ENCODE measurements at regions not wholly inside any gene's neighbourhood (a gene's known extent, or its start where the extent isn't known, plus 50 kb on each side); places are given as distances from the start of the nearest gene placed in this dataset.

DNA sequence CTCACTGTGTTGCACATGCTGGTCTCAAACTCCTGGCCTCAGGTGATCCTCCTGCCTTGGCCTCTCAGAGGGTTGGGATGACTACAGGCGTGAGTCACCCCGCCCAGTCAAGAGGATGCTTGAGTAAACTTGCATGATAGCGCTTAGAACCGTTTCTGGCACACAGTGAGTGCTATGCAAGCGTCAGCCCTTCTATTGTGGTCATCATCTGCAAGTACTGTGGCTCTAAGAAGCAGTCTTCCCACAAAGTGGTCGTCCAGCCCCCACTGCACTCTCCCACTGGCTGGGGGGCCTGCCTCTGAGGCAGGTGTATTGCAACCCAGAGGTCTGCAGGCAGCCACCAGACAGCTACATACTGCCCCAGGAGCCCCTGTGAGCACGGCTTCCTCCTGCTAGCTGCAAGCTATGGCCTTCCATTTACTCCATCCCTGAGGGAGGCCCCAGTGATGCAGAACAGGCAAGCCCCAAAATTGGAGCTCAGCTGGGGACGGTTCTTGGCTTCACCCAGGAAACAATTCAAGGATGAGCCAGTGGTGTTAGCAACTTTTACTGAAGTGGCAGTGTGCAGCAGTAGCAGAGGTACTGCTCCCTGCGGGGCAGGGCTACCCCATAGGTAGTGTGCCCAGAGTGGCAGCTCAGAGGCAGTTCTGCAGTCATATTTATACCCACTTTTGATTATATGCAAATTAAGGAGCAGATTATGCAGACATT, 95.4 kb downstream of the LSM3 start:
- TF ChIP-seq, protein P1, sequence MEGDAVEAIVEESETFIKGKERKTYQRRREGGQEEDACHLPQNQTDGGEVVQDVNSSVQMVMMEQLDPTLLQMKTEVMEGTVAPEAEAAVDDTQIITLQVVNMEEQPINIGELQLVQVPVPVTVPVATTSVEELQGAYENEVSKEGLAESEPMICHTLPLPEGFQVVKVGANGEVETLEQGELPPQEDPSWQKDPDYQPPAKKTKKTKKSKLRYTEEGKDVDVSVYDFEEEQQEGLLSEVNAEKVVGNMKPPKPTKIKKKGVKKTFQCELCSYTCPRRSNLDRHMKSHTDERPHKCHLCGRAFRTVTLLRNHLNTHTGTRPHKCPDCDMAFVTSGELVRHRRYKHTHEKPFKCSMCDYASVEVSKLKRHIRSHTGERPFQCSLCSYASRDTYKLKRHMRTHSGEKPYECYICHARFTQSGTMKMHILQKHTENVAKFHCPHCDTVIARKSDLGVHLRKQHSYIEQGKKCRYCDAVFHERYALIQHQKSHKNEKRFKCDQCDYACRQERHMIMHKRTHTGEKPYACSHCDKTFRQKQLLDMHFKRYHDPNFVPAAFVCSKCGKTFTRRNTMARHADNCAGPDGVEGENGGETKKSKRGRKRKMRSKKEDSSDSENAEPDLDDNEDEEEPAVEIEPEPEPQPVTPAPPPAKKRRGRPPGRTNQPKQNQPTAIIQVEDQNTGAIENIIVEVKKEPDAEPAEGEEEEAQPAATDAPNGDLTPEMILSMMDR (conservative IDR thresholded peaks at IDR 0.05; ENCODE audit: low read depth, low read length), result no peak
- TF ChIP-seq EZH2 (IDR thresholded peaks at IDR 0.05; ENCODE audit: borderline replicate concordance, low read depth, low read length, poor library complexity, severe bottlenecking), result no peak

Measured in A673 (cell line).